WTC11 (cell line): ENCODE measurements at regions not wholly inside any gene's neighbourhood (a gene's known extent, or its start where the extent isn't known, plus 50 kb on each side); places are given as distances from the start of the nearest gene placed in this dataset.

Experiments
- ATAC-seq: fragments of 200-7000 bp; cut with Tn5 transposase; 2 replicates; pipeline ENCODE4 v1.10.0; 2021; ENCODE audit warnings: mild to moderate bottlenecking, moderate library complexity
- CTCF ChIA-PET: fragments of 300-600 bp; sonication (Branson Sonifier 250); formaldehyde crosslinking; loops from one replicate; lab custom pipeline; 2021; ENCODE audit warnings: antibody characterized with exemption; lab: Charles Lee
- POLR2A ChIA-PET: fragments of 350-600 bp; sonication (Branson Sonifier 250); formaldehyde crosslinking; loops from one replicate; lab custom pipeline; 2021; ENCODE audit warnings: antibody characterized with exemption; lab: Charles Lee
- DNase-seq: peaks from one replicate; pipeline ENCODE4 v3.0.0; 2021; ENCODE audit warnings: low spot score
- H3K27ac Mint-ChIP-seq: 2 replicates; pipeline ENCODE4 v1.8.0; 2021; ENCODE audit warnings: mixed read lengths
- H3K27me3 Mint-ChIP-seq: 2 replicates; pipeline ENCODE4 v1.8.0; 2021; ENCODE audit warnings: low read depth, mild to moderate bottlenecking, moderate library complexity, mixed read lengths
- H3K36me3 Mint-ChIP-seq: 2 replicates; pipeline ENCODE4 v1.8.0; 2021; ENCODE audit warnings: mixed read lengths
- H3K4me1 Mint-ChIP-seq: 2 replicates; pipeline ENCODE4 v1.8.0; 2022; ENCODE audit warnings: mixed read lengths
- H3K4me3 Mint-ChIP-seq: 2 replicates; pipeline ENCODE4 v1.8.0; 2021; ENCODE audit warnings: mild to moderate bottlenecking, moderate library complexity, mixed read lengths
- H3K9me3 Mint-ChIP-seq: 2 replicates; pipeline ENCODE4 v1.8.0; 2021; ENCODE audit warnings: mixed read lengths
- AR ChIP-seq: fragments of 250-450 bp; sonication (Bioruptor Pico); IDR thresholded peaks from 2 replicates; pipeline ENCODE4 v1.9.0; 2021; ENCODE audit warnings: mild to moderate bottlenecking
- ARID4B ChIP-seq: sonication (generic); formaldehyde crosslinking; IDR thresholded peaks from 2 replicates; pipeline ENCODE4 v1.8.0; 2023; ENCODE audit warnings: missing genetic modification reagents, mild to moderate bottlenecking, borderline replicate concordance
- CBFB ChIP-seq: sonication (generic); formaldehyde crosslinking; IDR thresholded peaks from 2 replicates; pipeline ENCODE4 v1.8.1; 2022; ENCODE audit warnings: mild to moderate bottlenecking, low read depth, missing genetic modification reagents
- E2F1 ChIP-seq: sonication (generic); formaldehyde crosslinking; IDR thresholded peaks from 2 replicates; pipeline ENCODE4 v1.8.0; 2022; ENCODE audit warnings: mild to moderate bottlenecking, missing genetic modification reagents
- ETV6 ChIP-seq: sonication (generic); formaldehyde crosslinking; IDR thresholded peaks from 2 replicates; pipeline ENCODE4 v1.8.1; 2022; ENCODE audit warnings: mild to moderate bottlenecking, missing genetic modification reagents
- GABPB1 ChIP-seq: sonication (generic); formaldehyde crosslinking; IDR thresholded peaks from 2 replicates; pipeline ENCODE4 v1.8.1; 2023; ENCODE audit warnings: mild to moderate bottlenecking, missing genetic modification reagents
- GTF2I ChIP-seq: fragments of 250-450 bp; sonication (Bioruptor Pico); conservative IDR thresholded peaks from 2 replicates; pipeline ENCODE4 v1.4.0; 2021; ENCODE audit warnings: mild to moderate bottlenecking
- IRF2 ChIP-seq: sonication (generic); formaldehyde crosslinking; IDR thresholded peaks from 2 replicates; pipeline ENCODE4 v1.8.0; 2022; ENCODE audit warnings: low read depth, missing genetic modification reagents, borderline replicate concordance
- MLX ChIP-seq: sonication (generic); formaldehyde crosslinking; IDR thresholded peaks from 2 replicates; pipeline ENCODE4 v1.8.1; 2023; ENCODE audit warnings: mild to moderate bottlenecking, missing genetic modification reagents, moderate library complexity
- MXD4 ChIP-seq: fragments of 250-450 bp; sonication (Bioruptor Pico); IDR thresholded peaks from 2 replicates; pipeline ENCODE4 v1.8.0; 2021; ENCODE audit warnings: mild to moderate bottlenecking, moderate library complexity, borderline replicate concordance
- NFATC4 ChIP-seq: fragments of 250-450 bp; sonication (Bioruptor Pico); IDR thresholded peaks from 2 replicates; pipeline ENCODE4 v1.9.0; 2021; ENCODE audit warnings: mild to moderate bottlenecking
- RORB ChIP-seq: fragments of 250-450 bp; sonication (Bioruptor Pico); IDR thresholded peaks from 2 replicates; pipeline ENCODE4 v1.9.0; 2021; ENCODE audit warnings: mild to moderate bottlenecking
- SMAD3 ChIP-seq: sonication (generic); formaldehyde crosslinking; IDR thresholded peaks from 2 replicates; pipeline ENCODE4 v1.8.0; 2022; ENCODE audit warnings: missing genetic modification reagents, mild to moderate bottlenecking, borderline replicate concordance
- TCF7 ChIP-seq: sonication (generic); formaldehyde crosslinking; IDR thresholded peaks from 2 replicates; pipeline ENCODE4 v1.8.0; 2022; ENCODE audit warnings: mild to moderate bottlenecking, low read depth, missing genetic modification reagents, moderate library complexity
- ZNF317 ChIP-seq: sonication (generic); formaldehyde crosslinking; IDR thresholded peaks from 2 replicates; pipeline ENCODE4 v1.8.1; 2023; ENCODE audit warnings: low read depth, mild to moderate bottlenecking, moderate library complexity, missing genetic modification reagents, borderline replicate concordance
- ZNF423 ChIP-seq: fragments of 250-450 bp; sonication (Bioruptor Pico); IDR thresholded peaks from 2 replicates; pipeline ENCODE4 v2.1.2; 2022; ENCODE audit warnings: mild to moderate bottlenecking, moderate library complexity
- TF ChIP-seq, protein P1 (sequence below): sonication (generic); formaldehyde crosslinking; IDR thresholded peaks from 2 replicates; pipeline ENCODE4 v1.8.1; 2023; ENCODE audit warnings: mild to moderate bottlenecking, missing genetic modification reagents, moderate library complexity
- TF ChIP-seq, protein P2 (sequence below): sonication (generic); formaldehyde crosslinking; IDR thresholded peaks from 2 replicates; pipeline ENCODE4 v1.8.0; 2023; ENCODE audit warnings: missing genetic modification reagents
- TF ChIP-seq, protein P3 (sequence below): sonication (generic); formaldehyde crosslinking; IDR thresholded peaks from 2 replicates; pipeline ENCODE4 v1.8.1; 2022; ENCODE audit warnings: low read depth, missing genetic modification reagents, borderline replicate concordance

DNA sequence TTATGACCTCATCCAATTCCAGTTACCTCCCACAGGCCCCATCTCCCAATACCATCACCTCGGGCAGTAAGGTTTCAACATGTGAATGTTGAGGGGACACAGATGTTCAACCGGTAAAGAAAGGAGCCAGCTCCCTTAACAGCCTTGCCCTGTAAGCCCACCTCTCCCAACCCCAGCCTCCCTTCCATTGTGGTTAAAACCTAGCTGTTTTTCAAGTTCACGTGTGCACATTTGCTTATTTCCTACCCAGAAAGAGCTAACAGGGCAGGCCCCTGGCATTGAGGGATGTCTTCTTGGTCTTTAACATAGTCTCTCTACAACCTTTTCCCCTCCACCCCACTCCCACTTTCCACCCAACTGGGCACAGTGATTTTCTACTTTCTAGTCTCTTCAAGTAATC, 385.7 kb downstream of the FBXW7 start:
- Mint-ChIP-seq H3K36me3 (peaks cover 22% of the 10 kb centered on the region), H3K9me3 (peaks cover 31% of the 10 kb centered on the region), H3K27me3 (peaks cover 8% of the 10 kb centered on the region), H3K27ac (no peak overlapping the region), H3K4me3 (no peak overlapping the region), H3K4me1 (no peaks in the 10 kb centered on the region)
- no peak for ATAC-seq
- POLR2A ChIA-PET = no interaction called here
- CTCF ChIA-PET = no interaction called here
- DNase-seq = no peak
- TF ChIP-seq ETV6 (CRISPR knock-in tag) (no peak), ZNF317 (CRISPR knock-in tag) (no peak), IRF2 (CRISPR knock-in tag) (no peak), CBFB (CRISPR knock-in tag) (no peak), TCF7 (CRISPR knock-in tag) (no peak), MXD4 (CRISPR knock-in tag) (no peak), SMAD3 (CRISPR knock-in tag) (no peak), RORB (CRISPR knock-in tag) (no peak), GABPB1 (CRISPR knock-in tag) (no peak), GTF2I (CRISPR knock-in tag) (no peak), MLX (CRISPR knock-in tag) (no peak), AR (CRISPR knock-in tag) (no peak), ZNF423 (CRISPR knock-in tag) (no peak), NFATC4 (no peak), ARID4B (no peak), E2F1 (CRISPR knock-in tag) (no peak)
- TF ChIP-seq, protein P1, sequence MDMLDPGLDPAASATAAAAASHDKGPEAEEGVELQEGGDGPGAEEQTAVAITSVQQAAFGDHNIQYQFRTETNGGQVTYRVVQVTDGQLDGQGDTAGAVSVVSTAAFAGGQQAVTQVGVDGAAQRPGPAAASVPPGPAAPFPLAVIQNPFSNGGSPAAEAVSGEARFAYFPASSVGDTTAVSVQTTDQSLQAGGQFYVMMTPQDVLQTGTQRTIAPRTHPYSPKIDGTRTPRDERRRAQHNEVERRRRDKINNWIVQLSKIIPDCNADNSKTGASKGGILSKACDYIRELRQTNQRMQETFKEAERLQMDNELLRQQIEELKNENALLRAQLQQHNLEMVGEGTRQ (CRISPR knock-in tag) = no peak
- TF ChIP-seq, protein P2, sequence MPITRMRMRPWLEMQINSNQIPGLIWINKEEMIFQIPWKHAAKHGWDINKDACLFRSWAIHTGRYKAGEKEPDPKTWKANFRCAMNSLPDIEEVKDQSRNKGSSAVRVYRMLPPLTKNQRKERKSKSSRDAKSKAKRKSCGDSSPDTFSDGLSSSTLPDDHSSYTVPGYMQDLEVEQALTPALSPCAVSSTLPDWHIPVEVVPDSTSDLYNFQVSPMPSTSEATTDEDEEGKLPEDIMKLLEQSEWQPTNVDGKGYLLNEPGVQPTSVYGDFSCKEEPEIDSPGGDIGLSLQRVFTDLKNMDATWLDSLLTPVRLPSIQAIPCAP (CRISPR knock-in tag) = no peak
- TF ChIP-seq, protein P3, sequence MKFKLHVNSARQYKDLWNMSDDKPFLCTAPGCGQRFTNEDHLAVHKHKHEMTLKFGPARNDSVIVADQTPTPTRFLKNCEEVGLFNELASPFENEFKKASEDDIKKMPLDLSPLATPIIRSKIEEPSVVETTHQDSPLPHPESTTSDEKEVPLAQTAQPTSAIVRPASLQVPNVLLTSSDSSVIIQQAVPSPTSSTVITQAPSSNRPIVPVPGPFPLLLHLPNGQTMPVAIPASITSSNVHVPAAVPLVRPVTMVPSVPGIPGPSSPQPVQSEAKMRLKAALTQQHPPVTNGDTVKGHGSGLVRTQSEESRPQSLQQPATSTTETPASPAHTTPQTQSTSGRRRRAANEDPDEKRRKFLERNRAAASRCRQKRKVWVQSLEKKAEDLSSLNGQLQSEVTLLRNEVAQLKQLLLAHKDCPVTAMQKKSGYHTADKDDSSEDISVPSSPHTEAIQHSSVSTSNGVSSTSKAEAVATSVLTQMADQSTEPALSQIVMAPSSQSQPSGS = no peak
